G401 (cell line): ENCODE measurements at regions not wholly inside any gene's neighbourhood (a gene's known extent, or its start where the extent isn't known, plus 50 kb on each side); places are given as distances from the start of the nearest gene placed in this dataset.
"Not testable (repeated sequence)": the region's sequence is repeated elsewhere in the genome, so short reads cannot be mapped to it uniquely, and the experiment has no call there.

Source experiments
- DNase-seq: peaks from one replicate; pipeline ENCODE4 v3.0.0-alpha.2; 2015; ENCODE audit warnings: low spot score
- in situ Hi-C: cut with HindIII; loops from 2 replicates; pipeline ENCODE4 v1.10.0; 2016; ENCODE audit warnings: low sequenced_read_pairs, mixed read lengths

DNA sequence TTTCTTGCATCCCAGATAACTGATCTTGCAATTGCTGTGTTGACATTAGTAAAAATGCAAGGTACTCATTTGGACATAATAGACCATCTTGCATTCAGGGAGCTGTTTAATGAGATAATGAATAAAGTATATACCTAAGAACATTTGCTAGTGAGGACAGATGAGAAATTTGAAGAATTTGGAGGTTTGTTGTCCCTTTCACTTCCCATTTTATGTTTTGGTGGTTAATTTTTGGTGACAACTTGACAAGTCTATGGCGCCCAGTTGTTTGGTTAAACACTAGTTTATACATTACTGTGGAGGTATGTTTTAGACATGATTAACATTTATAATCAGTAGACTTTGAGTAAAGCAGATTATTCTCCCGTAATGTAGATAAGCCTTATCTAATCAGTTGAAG is 300.2 kb upstream of the SYNCRIP start:
- in situ Hi-C loops: no loop called here
- no peak for DNase-seq

DNA sequence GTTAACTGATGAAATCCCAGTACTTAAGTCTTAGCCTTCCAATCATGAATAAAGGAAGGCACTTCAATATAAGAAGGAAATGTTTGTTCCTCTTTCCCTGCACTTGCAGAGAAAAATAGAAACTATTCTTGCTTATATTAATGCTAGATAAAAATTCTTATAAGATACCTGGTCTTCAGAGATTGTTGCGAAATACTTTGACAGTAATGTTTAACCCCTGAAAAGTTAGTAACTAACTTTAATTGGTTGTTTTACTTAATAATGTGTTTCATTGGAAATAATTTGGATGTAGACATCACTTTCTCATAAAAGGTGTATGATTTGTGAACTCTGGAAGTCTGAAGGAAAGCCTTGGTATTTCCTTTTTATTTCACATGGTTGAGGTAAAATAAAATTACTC is 294.2 kb upstream of the SYNCRIP start:
- in situ Hi-C loops: no loop called here
- DNase-seq: no peak

DNA sequence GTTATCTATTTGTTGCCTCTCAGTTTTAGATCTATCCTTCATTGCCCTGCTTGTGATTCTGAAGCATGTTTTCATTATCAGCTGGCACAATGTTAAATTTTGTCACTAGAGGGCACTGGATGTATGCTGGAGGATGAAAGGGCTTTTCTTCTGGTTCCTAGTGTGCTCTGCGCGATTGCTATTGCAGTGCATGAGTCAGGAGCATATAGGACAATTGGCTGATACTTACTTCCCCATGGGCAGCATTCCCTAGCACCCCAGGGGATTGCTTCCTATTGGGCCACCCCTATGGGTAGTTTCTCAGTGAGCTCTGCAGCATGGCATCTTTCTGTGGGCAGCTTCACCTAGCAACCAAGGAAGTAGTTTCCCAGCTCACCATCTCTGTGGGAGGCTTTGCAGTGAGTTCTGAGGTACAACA is 280.3 kb upstream of the SYNCRIP start:
- in situ Hi-C loops: no loop called here
- DNase-seq: peak; percentile 94

DNA sequence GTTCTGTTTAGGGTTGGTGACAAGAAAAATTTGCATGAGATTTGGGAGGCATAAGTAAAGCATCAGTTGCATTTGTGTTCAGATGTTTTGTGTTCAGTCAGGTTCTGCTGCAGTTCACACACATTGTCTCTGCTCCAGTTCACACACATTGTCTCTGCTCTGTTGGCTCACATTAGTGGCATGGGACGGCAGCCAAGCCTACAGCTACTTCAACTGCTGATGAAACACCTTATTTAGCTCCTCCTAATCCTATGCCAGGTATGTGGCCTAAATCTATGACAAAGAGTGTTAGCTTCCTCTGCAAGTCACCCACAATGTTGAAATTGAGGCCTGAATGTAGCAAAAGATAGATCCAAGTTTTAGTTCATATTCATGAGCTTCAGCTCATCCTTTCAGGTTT is 278.1 kb upstream of the SYNCRIP start:
- peak; percentile 99 for DNase-seq
- in situ Hi-C loops: no loop called here

DNA sequence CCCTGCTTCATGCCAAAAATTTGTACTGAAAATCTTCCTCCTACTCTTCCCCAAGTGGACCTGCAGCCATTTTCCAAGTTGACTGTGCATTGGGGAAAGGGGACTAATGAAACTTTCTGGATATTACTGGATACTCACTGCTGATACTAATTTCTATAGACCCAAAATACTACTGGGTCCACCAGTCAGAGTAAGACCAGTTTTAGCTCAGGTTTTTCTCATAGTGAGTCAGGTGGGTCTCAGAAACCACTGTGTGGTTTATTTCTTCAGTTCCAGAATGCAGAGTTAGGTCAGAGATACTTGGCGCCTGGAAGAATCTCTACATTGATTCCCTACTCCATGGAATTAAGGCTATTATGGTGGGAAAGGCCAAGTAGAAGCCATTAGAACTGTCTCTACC is 274.8 kb upstream of the SYNCRIP start:
- no peak for DNase-seq
- in situ Hi-C loops: no loop called here

DNA sequence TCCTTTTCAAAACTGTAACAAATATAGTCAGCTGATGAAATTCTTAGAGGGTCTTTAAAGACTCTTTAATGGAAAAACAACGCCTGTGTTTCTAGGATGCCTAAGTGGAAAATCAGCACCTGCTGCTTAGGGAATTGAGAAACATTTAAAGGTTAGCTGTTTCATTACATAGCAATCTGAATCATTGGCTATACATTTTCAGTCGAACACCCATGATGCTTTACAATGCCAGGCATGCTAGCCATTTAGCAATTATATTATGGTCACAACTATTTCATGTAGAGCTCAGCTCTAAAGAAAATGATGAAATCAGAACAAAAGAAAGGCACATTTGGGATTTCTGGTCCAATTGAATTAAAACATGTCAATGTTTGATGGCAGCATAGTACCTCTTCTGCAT is 270.3 kb upstream of the SYNCRIP start:
- in situ Hi-C loops: no loop called here
- DNase-seq: no peak

DNA sequence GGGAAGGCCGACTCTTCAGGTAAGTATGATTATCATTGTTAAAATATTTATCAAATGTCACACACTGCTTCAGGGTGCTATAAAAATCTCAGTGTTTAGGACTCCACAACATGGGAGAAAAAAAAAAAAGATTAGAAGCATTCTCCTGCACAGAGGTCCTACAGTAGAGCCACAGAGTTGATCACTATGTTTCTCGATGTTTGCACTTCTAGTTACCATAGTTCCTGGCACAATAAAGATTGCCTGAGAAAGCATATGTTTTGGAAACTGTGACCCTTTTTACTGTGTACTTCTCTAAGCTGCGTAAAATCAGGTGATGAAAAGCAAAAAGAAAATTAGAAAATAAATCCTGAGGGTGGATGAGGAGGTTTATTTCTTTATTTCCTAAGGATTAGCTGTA is 269.9 kb upstream of the SYNCRIP start:
- no peak for DNase-seq
- in situ Hi-C loops: no loop called here

DNA sequence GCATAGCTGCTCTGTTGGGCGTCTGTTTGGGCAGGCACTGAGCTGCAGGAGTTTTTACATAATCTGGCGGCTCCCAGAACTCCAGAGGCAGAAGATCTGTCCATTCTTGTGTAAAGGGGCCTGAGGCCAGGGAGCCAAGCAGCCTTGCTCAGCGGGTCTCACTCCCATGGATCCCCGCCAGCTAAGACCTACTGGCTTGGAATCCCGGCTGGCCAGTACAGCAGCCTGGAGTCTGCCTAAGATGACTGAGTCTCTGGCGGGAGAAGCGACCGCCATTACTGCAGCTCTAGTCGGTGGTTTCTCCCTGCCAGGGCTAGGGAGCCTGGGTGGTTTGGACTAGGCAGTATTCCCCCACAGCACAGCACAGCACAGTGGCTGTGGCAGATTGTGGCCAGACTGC is 268.4 kb upstream of the SYNCRIP start:
- DNase-seq: peak; percentile 56
- in situ Hi-C loops: no loop called here

DNA sequence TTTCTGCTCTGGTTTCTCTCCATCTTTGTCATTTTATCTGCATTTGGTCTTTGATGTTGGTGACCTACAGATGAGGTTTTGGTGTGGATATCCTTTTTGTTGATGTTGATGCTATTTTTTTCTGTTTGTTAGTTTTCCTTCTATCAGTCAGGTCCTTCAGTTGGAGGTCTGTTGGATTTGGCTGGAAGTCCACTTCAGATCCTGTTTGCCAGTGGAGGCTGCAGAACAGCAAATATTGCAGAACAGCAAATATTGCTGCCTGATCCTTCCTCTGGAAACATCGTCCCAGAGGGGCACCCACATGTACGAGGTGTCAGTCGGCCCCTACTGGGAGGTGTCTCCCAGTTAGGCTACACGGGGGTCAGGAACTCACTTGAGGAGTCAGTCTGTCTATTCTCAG is 265.4 kb upstream of the SYNCRIP start:
- DNase-seq: not testable (repeated sequence)

DNA sequence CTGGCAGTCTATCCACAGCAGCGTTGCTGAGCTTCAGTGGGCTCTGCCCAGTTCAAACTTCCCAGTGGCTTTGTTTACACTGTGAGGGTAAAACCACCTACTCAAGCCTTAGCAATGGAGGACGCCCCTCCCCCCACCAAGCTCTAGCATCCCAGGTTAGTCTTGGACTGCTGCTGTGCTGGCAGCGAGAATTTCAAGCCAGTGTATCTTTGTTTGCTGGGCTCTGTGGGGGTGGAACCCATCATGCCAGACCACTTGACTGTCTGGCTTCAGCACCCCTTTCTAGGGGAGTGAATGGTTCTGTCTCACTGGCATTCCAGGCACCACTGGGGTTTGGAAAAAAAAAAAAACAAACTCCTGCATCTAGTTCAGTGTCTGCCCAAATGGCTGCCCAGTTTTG is 249.7 kb upstream of the SYNCRIP start:
- in situ Hi-C loops: no loop called here
- DNase-seq: no peak

More for the DNA sequence above, 265.4 kb upstream of the SYNCRIP start:
- in situ Hi-C loops: not testable (repeated sequence)

DNA sequence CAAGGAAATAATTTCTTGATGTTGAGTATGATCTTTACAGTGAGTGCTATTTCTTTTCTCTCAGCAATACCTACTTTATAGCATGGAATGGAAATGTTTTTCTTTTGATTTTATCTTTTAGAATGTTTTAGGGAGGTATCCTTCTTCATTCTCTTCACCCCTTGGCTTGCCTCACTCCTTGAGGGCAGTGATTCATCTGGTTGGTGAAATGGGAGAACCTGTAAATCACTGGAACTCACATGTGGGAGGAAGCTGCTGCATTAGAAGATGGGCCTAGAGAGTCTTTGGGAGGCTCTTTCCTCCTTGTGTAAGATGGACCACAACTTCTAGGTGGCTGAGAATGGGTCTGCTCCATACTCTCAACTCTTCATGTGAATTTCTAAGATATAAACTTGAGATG is 244.8 kb upstream of the SYNCRIP start:
- no peak for DNase-seq
- in situ Hi-C loops: no loop called here

DNA sequence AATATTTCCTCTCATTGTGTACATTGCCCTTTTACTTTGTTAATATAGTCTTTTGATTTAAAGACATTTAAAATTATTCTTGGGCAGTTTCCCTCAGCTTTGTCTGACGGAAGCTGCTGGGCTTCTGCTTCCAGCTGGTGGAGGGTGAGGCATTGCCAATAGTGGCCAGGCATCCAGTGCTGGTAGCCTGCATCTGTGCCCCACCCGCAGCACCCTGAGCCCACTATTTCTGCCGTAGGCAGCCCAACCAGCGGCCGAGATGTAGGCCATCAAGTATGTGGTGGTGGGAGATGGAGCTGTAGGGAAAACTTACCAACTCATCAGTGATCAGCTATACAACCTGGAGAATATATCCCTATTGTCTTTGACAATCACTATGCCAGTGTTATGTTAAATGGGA is 226.0 kb upstream of the SYNCRIP start:
- no peak for DNase-seq
- in situ Hi-C loops: no loop called here

DNA sequence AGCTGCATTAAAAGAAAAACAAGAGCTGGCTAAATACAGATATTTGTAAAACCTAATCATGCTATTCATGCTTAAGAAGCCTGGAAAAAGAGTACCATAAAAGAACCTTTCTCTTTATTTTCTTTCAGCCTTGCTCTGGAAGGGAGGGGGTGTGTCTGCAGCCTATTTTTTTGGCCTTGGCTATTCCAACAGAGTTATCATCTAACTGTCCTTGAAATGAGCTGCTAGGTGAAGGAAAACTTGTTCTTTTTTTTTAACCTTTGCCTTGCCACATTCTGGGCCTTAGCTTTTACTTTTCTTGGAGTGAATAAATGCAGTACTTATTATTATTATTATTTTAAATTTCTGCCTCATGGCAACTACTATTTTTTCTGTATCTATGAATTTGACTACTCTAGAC is 224.9 kb upstream of the SYNCRIP start:
- DNase-seq: no peak
- in situ Hi-C loops: no loop called here

DNA sequence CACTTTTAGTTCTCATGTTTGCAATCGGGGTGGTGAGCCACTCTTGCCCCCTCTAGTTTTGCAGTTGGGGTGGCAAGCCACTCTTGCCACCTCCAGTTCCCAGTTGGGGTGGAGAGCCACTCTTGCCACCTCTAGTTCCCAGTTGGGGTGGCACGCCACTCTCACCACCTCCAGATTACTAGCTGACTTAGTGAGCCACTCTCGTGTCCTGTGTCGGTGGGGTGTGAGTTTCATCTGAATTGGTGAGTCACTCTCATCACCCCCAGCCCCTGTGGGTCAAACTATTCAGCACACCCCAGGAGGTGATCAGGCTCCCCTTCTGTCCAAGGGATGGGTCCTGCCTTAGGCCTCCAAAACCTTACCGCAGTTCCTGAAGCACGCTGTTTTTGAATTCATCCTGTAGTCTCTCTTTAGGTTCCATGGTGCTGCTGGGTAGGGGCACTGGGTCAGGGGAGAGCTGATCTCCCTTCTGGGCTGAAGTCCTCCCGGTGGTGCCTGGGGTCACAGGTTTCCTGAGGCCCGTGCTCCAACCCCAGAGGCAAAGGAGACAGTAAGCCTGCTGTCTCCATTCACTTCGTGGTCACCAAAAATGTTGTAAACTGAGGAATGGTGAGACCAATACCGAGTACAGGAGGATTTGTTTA is 224.2 kb upstream of the SYNCRIP start:
- in situ Hi-C loops: no loop called here
- DNase-seq: no peak

DNA sequence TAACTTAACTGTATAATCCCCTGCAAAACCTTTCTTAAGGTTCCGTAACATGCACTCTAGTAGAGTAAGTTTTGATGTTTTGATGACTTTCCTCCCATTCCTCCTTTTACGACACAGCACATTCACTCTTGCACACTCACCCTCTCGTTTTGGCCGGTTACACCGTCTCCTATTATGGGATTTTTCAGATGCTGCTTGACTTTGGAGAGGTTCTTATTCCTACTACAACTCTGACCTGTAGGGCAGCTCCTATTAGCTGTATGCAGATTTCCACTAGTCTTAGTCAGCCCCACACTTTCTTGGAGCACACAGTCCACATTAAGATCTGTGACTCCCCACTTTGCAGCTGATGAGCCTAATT is 223.7 kb upstream of the SYNCRIP start:
- in situ Hi-C loops: no loop called here
- DNase-seq: no peak

DNA sequence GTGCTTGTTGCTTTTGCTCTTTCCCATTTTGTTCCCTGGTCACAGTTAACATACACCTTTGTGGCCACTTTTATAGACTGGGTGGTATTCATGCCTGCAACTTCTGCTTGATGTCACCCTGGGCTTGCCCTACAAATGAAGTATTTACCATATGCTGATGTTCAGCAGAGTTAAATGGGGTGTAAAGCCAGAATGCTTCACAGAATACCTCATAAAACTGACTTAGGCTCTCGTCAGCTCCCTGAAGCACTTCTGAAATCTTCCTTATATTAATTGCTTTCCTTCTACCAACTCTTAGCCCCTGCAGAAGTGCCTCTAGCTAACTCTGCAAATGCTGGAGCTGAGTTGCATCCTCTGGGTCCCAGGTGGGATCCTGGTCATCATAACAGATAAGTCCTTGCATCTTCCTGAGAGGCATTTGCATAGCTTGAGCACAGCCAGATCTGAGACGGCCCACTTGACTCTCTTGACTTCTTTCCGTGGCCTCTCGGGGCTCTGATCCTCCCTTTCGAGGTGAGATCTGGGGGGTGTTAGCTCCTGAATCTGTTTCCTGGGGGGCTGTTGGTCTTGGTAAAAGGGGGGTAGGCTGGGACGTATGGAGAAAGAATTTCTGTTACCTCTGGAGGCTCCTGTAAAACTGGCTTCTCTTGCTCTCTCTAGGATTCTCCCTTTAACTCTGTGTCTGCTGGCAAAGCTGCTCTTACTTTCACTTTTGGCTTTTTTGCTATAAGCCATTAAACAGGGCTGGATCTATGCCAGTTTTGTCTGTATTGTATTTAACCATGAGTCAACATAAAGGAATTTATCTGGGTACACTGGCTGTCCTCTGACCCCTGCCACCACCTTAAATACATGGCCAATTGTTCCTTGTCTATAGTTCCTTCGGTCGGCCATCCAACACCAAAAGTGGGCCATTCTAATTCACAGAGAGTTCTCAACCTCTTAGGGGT is 223.0 kb upstream of the SYNCRIP start:
- in situ Hi-C loops: no loop called here
- peak; percentile 37 for DNase-seq

DNA sequence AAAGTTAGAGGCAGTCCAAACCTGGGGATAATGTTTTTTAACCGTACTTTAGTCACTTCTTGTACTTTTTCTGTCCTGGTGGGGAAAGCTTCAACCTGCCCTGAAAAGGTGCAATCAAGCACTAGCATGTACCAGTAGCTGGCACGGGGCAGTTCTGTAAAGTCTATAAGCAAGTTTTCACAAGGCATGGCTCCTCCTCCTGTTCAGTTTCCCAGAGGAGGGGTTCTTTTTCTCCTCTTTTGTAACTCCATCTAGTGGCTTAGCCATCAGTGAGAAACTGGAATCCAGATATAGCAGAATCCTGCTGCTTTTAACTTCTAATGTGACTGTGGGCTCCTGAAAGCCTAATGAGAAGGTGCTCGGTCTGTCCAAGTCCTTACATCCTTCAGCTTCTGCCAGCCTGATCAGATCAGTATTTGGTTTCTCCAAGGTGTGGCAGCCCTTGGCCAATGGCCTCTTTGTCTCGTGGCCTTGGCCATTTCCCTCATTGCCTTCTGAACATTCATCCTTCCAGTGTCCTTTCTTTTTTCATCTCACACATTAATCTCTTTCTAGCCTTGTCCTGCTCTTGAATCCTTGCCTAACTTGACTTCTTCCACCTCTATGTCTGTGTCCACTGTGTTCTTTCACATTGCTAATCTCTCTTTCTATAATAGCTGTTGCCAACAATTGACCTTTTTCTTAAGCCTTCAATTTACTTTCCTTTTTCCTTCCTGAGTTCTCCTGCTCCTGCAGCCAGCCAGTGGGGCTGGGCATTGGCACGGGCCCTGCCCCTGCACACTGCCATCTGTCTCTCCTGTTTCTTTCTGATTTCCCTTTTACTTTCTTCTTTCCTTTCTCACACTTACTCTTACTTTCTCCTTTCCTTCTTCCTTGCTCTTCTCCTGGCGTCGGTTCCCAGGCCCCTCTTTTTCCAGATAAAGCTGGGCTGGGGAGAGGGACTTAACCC is 222.0 kb upstream of the SYNCRIP start:
- in situ Hi-C loops: no loop called here
- peak; percentile 73 for DNase-seq

DNA sequence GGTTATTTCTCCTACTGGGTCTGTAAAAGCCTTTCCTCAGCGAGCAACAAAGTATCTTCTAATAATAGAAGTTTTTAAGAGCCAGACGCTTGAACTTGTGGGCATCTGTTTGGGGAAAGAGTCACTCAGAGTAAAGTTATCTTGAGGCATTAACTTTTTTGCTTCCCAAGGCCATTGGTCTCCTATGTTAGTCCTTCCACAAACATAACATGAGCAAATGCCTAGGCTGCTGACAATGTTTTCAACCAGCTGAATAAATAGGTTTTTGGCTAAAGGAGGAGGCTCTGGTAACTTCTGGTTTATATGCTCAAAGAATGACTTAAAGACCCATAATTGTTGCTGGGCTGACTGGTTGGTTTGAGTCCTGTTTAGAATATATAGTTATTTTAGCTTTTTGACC is 213.5 kb upstream of the SYNCRIP start:
- in situ Hi-C loops: no loop called here
- DNase-seq: no peak

DNA sequence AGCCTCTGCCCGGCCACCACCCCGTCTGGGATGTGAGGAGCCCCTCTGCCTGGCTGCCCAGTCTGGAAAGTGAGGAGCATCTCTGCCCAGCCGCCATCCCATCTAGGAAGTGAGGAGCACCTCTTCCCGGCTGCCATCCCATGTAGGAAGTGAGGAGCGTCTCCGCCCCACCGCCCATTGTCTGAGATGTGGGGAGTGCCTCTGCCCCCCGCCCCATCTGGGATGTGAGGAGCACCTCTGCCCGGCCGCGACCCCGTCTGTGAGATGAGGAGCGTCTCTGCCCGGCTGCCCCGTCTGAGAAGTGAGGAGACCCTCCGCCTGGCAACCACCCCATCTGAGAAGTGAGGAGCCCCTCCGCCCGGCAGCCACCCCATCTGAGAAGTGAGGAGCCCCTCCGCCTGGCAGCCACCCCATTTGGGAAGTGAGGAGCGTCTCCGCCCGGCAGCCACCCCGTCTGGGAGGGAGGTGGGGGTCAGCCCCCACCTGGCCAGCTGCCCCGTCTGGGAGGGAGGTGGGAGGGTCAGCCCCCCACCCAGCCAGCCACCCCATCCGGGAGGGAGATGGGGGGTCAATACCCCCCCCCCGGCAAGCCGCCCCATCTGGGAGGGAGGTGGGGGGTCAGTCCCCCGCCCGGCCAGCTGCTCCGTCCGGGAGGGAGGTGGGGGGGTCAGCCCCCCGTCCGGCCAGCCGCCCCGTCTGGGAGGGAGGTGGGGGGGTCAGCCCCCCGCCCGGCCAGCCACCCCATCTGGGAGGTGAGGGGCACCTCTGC is 195.8 kb upstream of the SYNCRIP start:
- DNase-seq, in situ Hi-C loops: not testable (repeated sequence)
